NCI-H1930 (cell line): ENCODE measurements at regions not wholly inside any gene's neighbourhood (a gene's known extent, or its start where the extent isn't known, plus 50 kb on each side); places are given as distances from the start of the nearest gene placed in this dataset.

ENCODE experiments used
- DNase-seq, 2 experiments: peaks; one replicate each; lab custom pipeline; 2025; lab: John Stamatoyannopoulos, UW

DNA sequence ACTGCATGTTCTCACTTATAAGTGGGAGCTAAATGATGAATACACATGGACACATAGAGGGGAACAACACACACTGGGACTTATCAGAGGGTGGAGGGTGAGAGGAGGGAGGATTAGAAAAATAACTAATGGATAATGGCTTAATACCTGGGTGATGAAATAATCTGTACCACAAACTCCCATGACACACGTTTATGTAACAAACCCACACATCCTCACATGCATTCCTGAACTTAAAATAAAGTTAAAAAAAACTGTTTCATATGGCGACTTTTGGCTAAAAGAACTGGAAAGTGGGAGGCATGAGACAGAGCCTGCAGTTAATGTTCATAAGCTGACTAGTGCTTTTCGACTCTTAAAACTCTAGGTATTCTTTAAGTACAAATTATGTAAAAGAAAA lies 98.9 kb upstream of the NPFFR2 start:
- DNase-seq, result no peak

DNA sequence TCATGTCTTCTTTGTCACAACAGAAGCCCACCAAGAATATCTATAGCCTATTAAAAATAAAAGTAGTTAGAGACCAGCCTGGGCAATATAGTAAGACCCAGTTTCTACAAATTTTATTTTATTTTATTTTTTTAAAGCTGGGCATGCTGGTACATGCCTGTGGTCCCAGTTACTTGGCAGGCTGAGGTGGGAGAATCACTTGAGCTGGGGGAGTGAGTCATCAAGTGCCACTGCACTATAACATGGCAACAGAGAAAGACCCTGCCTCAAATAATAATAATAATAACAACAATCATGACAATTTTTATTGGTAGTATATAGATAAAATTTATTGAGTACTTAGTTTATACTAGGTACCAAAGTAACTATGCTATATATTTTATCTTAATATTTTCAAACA lies 93.0 kb upstream of the NPFFR2 start:
- no peak for DNase-seq

- DNase-seq, result no peak
These were observed 90.8 kb upstream of the NPFFR2 start for GRCh38 chr4:71941001-71941400.

DNA sequence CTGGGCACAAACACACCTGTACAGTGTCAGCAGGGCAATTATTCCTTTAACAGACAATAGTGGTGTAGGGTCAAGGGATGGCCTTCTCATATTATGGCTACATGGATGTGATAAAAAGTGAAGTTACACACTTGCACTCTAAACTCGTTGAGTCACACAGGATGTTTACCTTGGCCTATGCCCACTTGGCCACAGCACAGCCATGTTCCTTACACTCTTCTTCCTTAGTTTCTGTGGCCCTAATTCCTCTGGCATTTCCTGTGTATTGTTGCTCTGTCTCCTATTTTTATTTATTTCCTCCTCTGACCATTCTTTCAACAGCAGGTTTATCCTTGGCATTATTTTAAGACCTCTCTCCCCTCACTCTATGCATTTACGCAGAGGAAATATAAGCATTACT lies 86.8 kb upstream of the NPFFR2 start:
- no peak for DNase-seq

DNA sequence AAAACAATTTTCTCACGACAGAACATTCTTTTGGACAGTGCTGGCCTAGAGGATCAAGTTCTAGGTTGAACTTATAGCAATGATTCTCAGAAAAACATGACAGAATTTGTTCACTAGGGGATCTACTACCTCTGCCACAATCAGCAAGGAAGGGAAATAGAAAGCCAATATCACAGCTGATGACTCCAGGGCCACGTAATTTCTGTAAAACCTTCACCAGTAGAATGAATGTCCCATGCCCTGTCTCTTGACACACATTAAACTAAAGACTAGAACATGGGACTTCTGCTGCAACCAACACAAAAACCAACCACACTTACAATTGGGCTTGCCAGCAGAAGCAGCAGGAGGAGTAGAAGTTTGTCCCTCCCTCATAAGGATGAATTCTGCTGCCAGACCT lies 86.0 kb upstream of the NPFFR2 start:
- DNase-seq, result no peak

DNA sequence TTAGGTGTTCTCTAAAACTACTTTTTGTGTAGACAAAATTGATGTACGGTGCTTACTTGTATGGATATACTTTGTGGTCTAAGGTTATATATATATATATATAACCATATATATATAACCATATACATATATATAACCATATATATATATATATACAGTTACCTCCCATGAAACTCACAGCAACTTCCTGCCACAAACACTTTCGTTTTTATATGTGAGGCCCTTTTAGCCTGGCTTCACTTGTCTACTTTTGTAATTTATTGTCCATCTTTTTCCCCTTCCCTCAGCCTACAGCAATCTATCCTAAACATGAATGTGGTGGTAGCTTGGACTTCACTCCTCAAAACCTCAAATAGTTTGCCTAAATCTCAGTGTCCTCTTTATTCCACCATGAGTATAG lies 72.8 kb upstream of the NPFFR2 start:
- DNase-seq, result no peak

- no peak for DNase-seq
These were observed 69.1 kb upstream of the NPFFR2 start for GRCh38 chr4:71962622-71963264.

GRCh38 chr4:71974681-71975080 lies 57.1 kb upstream of the NPFFR2 start:
- DNase-seq, result no peak

DNA sequence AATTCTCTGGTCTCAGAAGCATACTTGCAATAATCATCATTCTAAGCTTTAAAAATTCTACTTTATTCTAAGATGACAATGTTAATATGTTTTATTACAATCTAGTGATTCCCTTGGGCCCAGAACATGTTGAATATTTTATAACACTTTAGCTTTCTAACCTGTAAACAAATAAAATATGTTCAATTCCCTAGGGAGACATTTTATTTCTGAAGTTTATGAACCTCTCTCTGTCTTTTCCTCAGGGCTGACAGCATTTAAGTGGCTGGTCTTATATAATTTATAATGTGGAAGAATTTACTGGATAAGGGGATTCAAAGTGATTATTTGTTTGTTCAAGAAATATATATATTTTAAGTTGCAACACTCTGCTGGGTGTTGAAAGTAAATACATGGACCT lies 55.3 kb upstream of the NPFFR2 start:
- no peak for DNase-seq

DNA sequence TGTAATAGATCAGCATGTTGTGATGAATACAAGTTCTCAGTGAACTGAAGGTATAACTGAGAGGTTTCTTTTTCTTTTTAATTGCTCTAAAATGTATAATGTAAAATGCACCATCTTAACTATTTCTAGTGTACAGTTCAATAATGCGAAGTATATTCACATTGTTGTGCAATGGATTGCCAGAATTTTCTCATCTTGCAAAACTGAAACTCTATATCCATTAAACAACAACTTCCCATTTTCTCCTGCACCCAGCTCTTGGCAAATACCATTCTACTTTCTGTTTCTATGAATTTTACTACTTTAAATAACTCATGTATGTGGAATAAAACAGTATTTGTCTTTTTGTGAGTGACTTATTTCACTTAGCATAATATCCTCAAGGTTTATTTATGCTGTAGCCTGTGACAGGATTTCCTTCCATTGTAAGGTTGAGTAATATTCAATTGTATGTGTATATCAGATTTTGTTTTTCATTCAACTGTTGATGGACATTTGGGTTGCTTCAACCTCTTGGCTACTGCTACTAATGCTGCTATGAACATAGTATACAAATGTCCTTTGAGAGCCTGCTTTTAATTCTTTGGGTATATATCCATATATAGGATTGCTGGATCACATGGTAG lies 53.5 kb upstream of the NPFFR2 start:
- DNase-seq, result no peak

- no peak for DNase-seq
These were observed 50.8 kb upstream of the NPFFR2 start for GRCh38 chr4:71980976-71981375.
